Karpas-422 (cell line): ENCODE measurements at regions not wholly inside any gene's neighbourhood (a gene's known extent, or its start where the extent isn't known, plus 50 kb on each side); places are given as distances from the start of the nearest gene placed in this dataset.

Experiments used
- DNase-seq: peaks from one replicate; pipeline ENCODE4 v3.0.0-alpha.2; 2015
- H2AFZ ChIP-seq: fragments of 200-600 bp; sonication (generic); 2 replicates; pipeline ENCODE4 v1.6.1; 2014; ENCODE audit warnings: antibody characterized with exemption, low read length, mixed read lengths
- H3K27ac ChIP-seq: fragments of 200-600 bp; sonication (generic); 2 replicates; pipeline ENCODE4 v1.5.1; 2014; ENCODE audit warnings: mild to moderate bottlenecking, low read length, moderate library complexity
- H3K27me3 ChIP-seq: fragments of 200-600 bp; sonication (generic); 2 replicates; pipeline ENCODE4 v1.6.1; 2014; ENCODE audit warnings: low read length, mixed read lengths
- H3K36me3 ChIP-seq: fragments of 200-600 bp; sonication (generic); 2 replicates; pipeline ENCODE4 v1.6.1; 2014; ENCODE audit warnings: low read length, mixed read lengths; ENCODE audit not compliant: insufficient read depth
- H3K4me1 ChIP-seq: fragments of 200-600 bp; sonication (generic); 2 replicates; pipeline ENCODE4 v1.6.1; 2014; ENCODE audit warnings: mild to moderate bottlenecking, low read length, mixed read lengths
- H3K4me2 ChIP-seq: fragments of 200-600 bp; sonication (generic); 2 replicates; pipeline ENCODE4 v1.6.1; 2014; ENCODE audit warnings: low read length, low read depth, mild to moderate bottlenecking; ENCODE audit not compliant: poor library complexity, severe bottlenecking
- H3K4me3 ChIP-seq: fragments of 200-600 bp; sonication (generic); 2 replicates; pipeline ENCODE4 v1.5.1; 2014; ENCODE audit warnings: mild to moderate bottlenecking, antibody characterized with exemption, low read length, mixed read lengths
- H3K79me2 ChIP-seq: fragments of 200-600 bp; sonication (generic); 2 replicates; pipeline ENCODE4 v1.6.1; 2014; ENCODE audit warnings: mild to moderate bottlenecking, low read length, mixed read lengths
- H3K9ac ChIP-seq: fragments of 200-600 bp; sonication (generic); 2 replicates; pipeline ENCODE4 v1.6.0; 2014; ENCODE audit warnings: low read length
- H3K9me2 ChIP-seq: fragments of 200-600 bp; sonication (generic), shearing (Covaris generic); replicated peaks from 2 replicates; pipeline ENCODE4 v1.6.0; 2014; ENCODE audit warnings: mild to moderate bottlenecking, low read length, moderate library complexity; ENCODE audit not compliant: insufficient read depth
- H3K9me3 ChIP-seq: fragments of 300-700, 200-600 bp; sonication (generic); 2 replicates; pipeline ENCODE4 v1.6.1; 2014; ENCODE audit warnings: low read length, mixed read lengths
- H4K20me1 ChIP-seq: fragments of 200-600 bp; sonication (generic); 2 replicates; pipeline ENCODE4 v1.6.1; 2014; ENCODE audit warnings: mild to moderate bottlenecking, antibody characterized with exemption, low read length, low read depth; ENCODE audit not compliant: insufficient read depth

DNA sequence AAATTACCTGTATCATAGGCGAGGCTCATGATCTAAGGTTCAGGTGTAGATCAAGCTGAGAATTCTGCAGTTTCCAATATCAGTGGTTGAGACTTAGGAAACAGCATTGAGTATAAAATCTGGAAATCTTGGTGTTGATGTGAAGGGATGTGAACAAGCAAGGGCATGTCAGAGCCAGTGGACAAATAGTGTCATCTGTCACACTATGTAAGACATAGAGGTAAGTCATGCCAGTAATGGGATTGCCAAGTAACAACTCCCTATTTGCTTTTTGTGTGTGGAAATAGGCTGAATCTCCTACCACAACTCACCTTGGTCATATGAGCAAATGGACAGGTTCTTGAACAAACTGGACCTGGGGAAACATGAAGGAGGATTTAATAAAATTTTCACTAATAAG lies 334.5 kb upstream of the EMCN start:
- Histone ChIP-seq H3K79me2 (no peaks in the 10 kb centered on the region), H3K4me2 (no peak overlapping the region), H3K9me2 (peaks cover 6% of the 10 kb centered on the region; the same call in 1 of the 2 replicates), H3K27me3 (no peaks in the 10 kb centered on the region), H3K9ac (no peak overlapping the region), H3K36me3 (no peaks in the 10 kb centered on the region), H4K20me1 (no peaks in the 10 kb centered on the region), H3K9me3 (no peaks in the 10 kb centered on the region), H3K4me1 (no peaks in the 10 kb centered on the region), H3K27ac (no peak overlapping the region), H3K4me3 (no peak overlapping the region), H2AFZ (no peak overlapping the region)
- no peak for DNase-seq

DNA sequence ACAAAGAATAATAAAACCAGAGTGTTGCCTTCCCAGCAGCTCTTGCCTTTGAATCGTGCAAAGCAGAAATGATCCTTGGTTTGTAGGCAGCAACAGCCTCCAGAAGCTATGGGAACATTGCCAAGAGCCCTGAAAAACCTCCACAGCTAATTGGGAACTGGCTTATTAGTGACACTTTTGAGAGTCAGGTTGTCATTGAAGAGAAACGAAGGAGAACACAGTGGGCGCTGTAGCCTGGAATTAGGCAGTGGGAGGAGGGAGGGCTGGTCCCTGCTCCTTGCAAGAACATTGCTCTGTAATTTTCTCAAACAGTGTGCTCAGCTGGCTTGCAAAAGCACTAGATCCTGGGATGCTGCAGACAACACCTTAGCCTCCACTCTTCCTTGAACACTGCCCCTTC lies 331.5 kb upstream of the EMCN start:
- H3K27ac ChIP-seq = no peak overlapping the region
- H4K20me1 ChIP-seq = no peaks in the 10 kb centered on the region
- no peaks in the 10 kb centered on the region for H3K36me3 ChIP-seq
- H2AFZ ChIP-seq = no peak overlapping the region
- H3K4me1 ChIP-seq = no peaks in the 10 kb centered on the region
- no peak overlapping the region for H3K4me2 ChIP-seq
- H3K9ac ChIP-seq = no peak overlapping the region
- no peaks in the 10 kb centered on the region for H3K79me2 ChIP-seq
- DNase-seq = no peak
- H3K4me3 ChIP-seq = no peak overlapping the region
- H3K9me2 ChIP-seq = peaks cover 6% of the 10 kb centered on the region; the same call in 1 of the 2 replicates
- no peaks in the 10 kb centered on the region for H3K27me3 ChIP-seq
- H3K9me3 ChIP-seq = no peaks in the 10 kb centered on the region

DNA sequence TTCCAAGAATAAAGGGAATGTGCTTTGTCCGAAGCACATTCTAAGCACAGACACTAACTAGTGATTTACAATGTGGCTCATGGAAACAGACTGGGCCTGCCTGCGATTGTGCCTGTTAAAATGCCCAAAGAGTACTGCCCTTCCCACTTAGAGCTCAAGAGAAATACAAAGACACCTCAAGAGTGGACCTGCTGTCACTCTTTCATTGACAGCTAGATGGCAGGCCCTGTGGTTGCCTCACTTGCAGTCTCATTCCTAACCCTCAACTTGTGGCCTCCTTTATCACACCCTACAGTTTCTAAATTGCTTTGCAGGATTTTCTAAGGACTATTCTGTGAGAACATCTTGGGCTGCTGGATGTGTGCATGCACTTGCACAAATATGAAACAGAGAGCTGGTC lies 331.0 kb upstream of the EMCN start:
- H2AFZ ChIP-seq = no peak overlapping the region
- H3K9me2 ChIP-seq = peaks cover 6% of the 10 kb centered on the region; the same call in 1 of the 2 replicates
- H4K20me1 ChIP-seq = no peaks in the 10 kb centered on the region
- H3K4me1 ChIP-seq = no peaks in the 10 kb centered on the region
- H3K79me2 ChIP-seq = no peaks in the 10 kb centered on the region
- no peaks in the 10 kb centered on the region for H3K27me3 ChIP-seq
- no peaks in the 10 kb centered on the region for H3K36me3 ChIP-seq
- no peaks in the 10 kb centered on the region for H3K9me3 ChIP-seq
- H3K27ac ChIP-seq = no peak overlapping the region
- no peak overlapping the region for H3K4me2 ChIP-seq
- H3K9ac ChIP-seq = no peak overlapping the region
- peak; percentile 44 for DNase-seq
- H3K4me3 ChIP-seq = no peak overlapping the region

DNA sequence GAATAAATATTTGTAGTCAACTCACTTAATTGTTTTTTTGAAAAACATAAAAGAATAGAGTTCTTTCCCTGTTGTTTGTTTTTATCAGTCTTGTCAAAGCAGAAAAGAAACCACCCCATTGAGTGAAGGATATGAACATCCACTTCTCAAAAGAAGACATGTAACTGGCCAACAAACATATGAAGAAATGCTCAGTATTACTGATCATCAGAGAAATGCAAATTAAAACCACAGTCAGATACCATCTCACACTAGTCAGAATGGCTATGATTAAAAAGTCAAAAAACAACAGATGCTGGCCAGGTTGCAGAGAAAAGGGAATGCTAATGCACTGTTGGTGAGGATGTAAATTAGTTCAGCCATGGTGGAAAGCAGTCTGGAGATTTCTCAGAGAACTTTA lies 326.1 kb upstream of the EMCN start:
- Histone ChIP-seq H3K9me3 (no peaks in the 10 kb centered on the region), H3K4me2 (no peak overlapping the region), H3K9ac (no peak overlapping the region), H3K79me2 (no peaks in the 10 kb centered on the region), H3K27ac (no peak overlapping the region), H3K9me2 (no peaks in the 10 kb centered on the region), H4K20me1 (no peaks in the 10 kb centered on the region), H3K4me1 (no peaks in the 10 kb centered on the region), H3K36me3 (no peaks in the 10 kb centered on the region), H3K4me3 (no peak overlapping the region), H2AFZ (no peak overlapping the region), H3K27me3 (no peaks in the 10 kb centered on the region)
- DNase-seq = no peak

DNA sequence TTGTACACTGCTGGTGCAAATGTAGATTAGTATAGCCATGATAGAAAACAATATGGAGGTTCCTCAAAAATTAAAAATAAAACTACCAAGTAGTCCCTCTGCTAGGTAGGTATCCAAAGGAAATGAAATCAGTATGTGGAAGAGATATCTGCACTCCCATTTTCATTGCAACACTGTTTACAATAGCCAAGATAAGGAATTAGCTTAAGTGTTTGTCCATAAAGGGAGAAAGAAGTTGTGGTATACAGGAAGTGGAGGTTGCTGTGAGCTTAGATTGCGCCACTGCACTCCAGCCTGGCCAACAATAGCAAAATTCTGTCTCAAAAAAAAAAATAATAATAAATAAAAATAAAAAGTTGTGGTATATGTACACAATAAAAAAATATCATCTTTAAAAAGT lies 325.0 kb upstream of the EMCN start:
- no peaks in the 10 kb centered on the region for H3K79me2 ChIP-seq
- no peak overlapping the region for H3K4me2 ChIP-seq
- H3K9ac ChIP-seq = no peak overlapping the region
- no peak overlapping the region for H3K4me3 ChIP-seq
- no peaks in the 10 kb centered on the region for H4K20me1 ChIP-seq
- no peaks in the 10 kb centered on the region for H3K36me3 ChIP-seq
- H2AFZ ChIP-seq = no peak overlapping the region
- no peaks in the 10 kb centered on the region for H3K9me3 ChIP-seq
- H3K27ac ChIP-seq = no peak overlapping the region
- no peaks in the 10 kb centered on the region for H3K9me2 ChIP-seq
- no peaks in the 10 kb centered on the region for H3K4me1 ChIP-seq
- no peak for DNase-seq
- no peaks in the 10 kb centered on the region for H3K27me3 ChIP-seq

DNA sequence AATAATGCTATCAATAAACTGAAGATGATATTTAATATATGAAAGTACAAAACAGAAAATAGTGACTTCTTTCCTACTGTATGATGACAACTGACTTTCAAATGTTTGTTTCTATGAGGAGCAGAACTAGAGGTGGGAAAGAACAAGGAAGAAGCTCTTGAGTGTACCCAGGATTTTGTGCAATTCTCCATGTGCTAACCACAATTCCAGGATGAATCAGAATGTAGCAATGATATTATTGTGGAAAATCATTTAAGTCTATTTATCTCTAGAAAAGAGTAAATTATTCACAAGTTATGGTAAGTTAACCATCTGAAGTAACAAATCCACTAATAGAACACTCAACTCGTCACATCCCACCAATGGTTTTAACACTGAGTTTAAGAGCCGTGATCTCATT lies 324.1 kb upstream of the EMCN start:
- DNase-seq = no peak
- no peak overlapping the region for H3K27ac ChIP-seq
- no peaks in the 10 kb centered on the region for H3K9me2 ChIP-seq
- no peaks in the 10 kb centered on the region for H3K79me2 ChIP-seq
- H3K9ac ChIP-seq = no peak overlapping the region
- no peaks in the 10 kb centered on the region for H3K27me3 ChIP-seq
- H3K9me3 ChIP-seq = no peaks in the 10 kb centered on the region
- H3K4me1 ChIP-seq = no peaks in the 10 kb centered on the region
- no peak overlapping the region for H3K4me3 ChIP-seq
- H4K20me1 ChIP-seq = no peaks in the 10 kb centered on the region
- no peak overlapping the region for H2AFZ ChIP-seq
- H3K4me2 ChIP-seq = no peak overlapping the region
- no peaks in the 10 kb centered on the region for H3K36me3 ChIP-seq

DNA sequence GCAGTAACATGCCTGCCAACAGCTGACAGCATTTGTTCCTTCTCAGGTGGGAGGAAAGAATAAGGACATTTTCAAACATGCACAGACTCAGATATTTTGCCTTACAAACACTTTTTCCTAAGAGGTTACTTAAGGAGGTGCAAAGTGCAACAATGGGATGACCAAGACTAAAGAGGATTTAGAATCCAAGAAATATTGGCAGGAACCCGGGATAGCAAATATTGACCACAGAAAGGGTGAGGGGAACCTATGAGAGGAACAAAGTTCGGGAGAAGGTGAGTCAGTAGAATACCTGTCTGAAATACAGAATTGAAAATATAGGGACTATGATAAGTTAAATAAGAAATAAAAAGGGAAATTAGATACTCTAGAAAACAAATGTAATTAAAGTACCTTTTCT lies 321.9 kb upstream of the EMCN start:
- no peak overlapping the region for H3K4me2 ChIP-seq
- no peak for DNase-seq
- H3K9me2 ChIP-seq = no peaks in the 10 kb centered on the region
- no peaks in the 10 kb centered on the region for H3K27me3 ChIP-seq
- H3K4me3 ChIP-seq = no peak overlapping the region
- no peaks in the 10 kb centered on the region for H3K9me3 ChIP-seq
- H3K79me2 ChIP-seq = no peaks in the 10 kb centered on the region
- H3K4me1 ChIP-seq = no peaks in the 10 kb centered on the region
- no peak overlapping the region for H3K27ac ChIP-seq
- H4K20me1 ChIP-seq = no peaks in the 10 kb centered on the region
- H2AFZ ChIP-seq = no peak overlapping the region
- H3K9ac ChIP-seq = no peak overlapping the region
- no peaks in the 10 kb centered on the region for H3K36me3 ChIP-seq

DNA sequence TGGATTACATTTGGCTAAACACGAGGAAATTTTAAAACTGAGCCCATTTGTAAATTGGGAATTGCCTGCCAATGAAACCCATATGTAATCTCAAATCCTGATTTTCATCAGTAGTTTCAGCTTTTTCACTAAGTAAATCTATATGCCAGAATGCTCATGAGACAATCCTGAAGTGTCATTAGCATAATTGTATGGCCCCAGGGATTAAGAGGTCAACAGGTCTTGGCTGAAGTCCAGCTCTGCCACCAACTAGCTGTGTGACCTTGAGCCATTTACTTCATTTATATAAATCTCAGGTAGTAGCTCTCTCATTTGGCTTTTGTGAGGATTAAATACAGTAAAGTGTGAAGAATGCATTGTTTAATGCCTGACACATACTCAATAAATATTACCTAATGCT lies 320.5 kb upstream of the EMCN start:
- no peaks in the 10 kb centered on the region for H3K79me2 ChIP-seq
- H3K27ac ChIP-seq = no peak overlapping the region
- no peaks in the 10 kb centered on the region for H3K36me3 ChIP-seq
- H3K4me3 ChIP-seq = no peak overlapping the region
- no peaks in the 10 kb centered on the region for H3K27me3 ChIP-seq
- H2AFZ ChIP-seq = no peak overlapping the region
- no peak overlapping the region for H3K4me2 ChIP-seq
- DNase-seq = no peak
- H3K9ac ChIP-seq = no peak overlapping the region
- H4K20me1 ChIP-seq = no peaks in the 10 kb centered on the region
- H3K9me3 ChIP-seq = no peaks in the 10 kb centered on the region
- H3K4me1 ChIP-seq = no peaks in the 10 kb centered on the region
- no peaks in the 10 kb centered on the region for H3K9me2 ChIP-seq

DNA sequence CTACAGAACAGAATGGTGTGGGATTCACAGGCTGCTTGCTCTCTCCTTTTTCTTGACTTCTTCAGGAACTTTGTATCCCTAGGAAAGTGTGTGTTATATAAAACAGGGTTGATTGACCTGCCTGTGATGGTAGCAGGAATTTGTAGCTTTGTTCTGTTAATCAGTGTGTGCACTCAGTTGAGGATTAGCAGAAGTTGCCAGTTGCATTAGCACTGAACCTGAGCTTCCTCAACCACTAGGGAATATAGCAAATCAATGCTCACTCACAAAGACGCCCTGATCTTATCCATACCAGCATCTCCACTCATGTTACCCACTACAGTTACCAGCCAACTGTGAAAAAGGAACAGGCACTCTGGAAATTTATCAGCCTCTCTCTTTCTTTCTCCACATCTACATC lies 319.1 kb upstream of the EMCN start:
- no peaks in the 10 kb centered on the region for H3K4me1 ChIP-seq
- no peaks in the 10 kb centered on the region for H4K20me1 ChIP-seq
- no peak overlapping the region for H2AFZ ChIP-seq
- no peaks in the 10 kb centered on the region for H3K9me2 ChIP-seq
- no peaks in the 10 kb centered on the region for H3K27me3 ChIP-seq
- H3K36me3 ChIP-seq = no peaks in the 10 kb centered on the region
- H3K4me2 ChIP-seq = no peak overlapping the region
- no peaks in the 10 kb centered on the region for H3K79me2 ChIP-seq
- H3K4me3 ChIP-seq = no peak overlapping the region
- no peaks in the 10 kb centered on the region for H3K9me3 ChIP-seq
- no peak overlapping the region for H3K9ac ChIP-seq
- H3K27ac ChIP-seq = no peak overlapping the region
- no peak for DNase-seq
